NCI-H524 (cell line): ENCODE measurements at regions not wholly inside any gene's neighbourhood (a gene's known extent, or its start where the extent isn't known, plus 50 kb on each side); places are given as distances from the start of the nearest gene placed in this dataset.
"Not testable (repeated sequence)": the region's sequence is repeated elsewhere in the genome, so short reads cannot be mapped to it uniquely, and the experiment has no call there.

Experiments used
- DNase-seq, 2 experiments: peaks; one replicate each; lab custom pipeline; 2025; lab: John Stamatoyannopoulos, UW

- no peak for DNase-seq
Measured at GRCh38 chr12:119931402-119931801, 54.3 kb upstream of the CIT start.

- no peak for DNase-seq
Measured at GRCh38 chr12:119932921-119933320, 55.8 kb upstream of the CIT start.

- DNase-seq: not testable (repeated sequence)
Measured at GRCh38 chr12:119934780-119935179, 54.3 kb upstream of the BICDL1 start.

- no peak for DNase-seq
Measured at GRCh38 chr12:119936705-119937311, 52.2 kb upstream of the BICDL1 start.

- DNase-seq: peak; percentile 45 to 64
Measured at GRCh38 chr12:119938049-119938667, 50.9 kb upstream of the BICDL1 start.
